ENCODE measurements at regions not wholly inside any gene's neighbourhood (a gene's known extent, or its start where the extent isn't known, plus 50 kb on each side); places are given as distances from the start of the nearest gene placed in this dataset.

DNA sequence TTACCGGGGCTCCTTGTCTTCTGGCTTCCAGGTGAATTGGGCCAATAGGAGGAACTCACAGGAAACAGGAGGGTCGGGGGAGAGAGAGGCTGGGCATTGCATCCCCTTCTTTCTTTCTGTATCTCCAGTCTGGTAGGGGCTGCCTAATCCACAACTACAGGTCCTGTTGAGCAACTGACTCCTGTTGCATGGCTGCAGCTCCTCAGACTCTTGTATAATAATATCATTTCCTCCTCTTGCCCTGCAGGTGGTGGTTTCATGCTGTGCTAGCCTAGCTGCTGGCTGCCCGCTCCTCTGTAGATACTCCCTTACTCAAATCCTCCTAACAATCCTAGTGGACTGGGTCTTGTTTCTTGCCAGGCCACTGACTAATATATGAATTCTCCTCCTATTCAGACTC, 276.5 kb upstream of the SMIM30 start:
- Histone ChIP-seq H3K4me3 (no peak overlapping the region), H3K27ac (no peak overlapping the region), H3K9me3 (no peaks in the 10 kb centered on the region), H3K36me3 (no peaks in the 10 kb centered on the region), H3K27me3 (no peaks in the 10 kb centered on the region), H3K4me1 (no peaks in the 10 kb centered on the region)
- TF ChIP-seq, protein P1, sequence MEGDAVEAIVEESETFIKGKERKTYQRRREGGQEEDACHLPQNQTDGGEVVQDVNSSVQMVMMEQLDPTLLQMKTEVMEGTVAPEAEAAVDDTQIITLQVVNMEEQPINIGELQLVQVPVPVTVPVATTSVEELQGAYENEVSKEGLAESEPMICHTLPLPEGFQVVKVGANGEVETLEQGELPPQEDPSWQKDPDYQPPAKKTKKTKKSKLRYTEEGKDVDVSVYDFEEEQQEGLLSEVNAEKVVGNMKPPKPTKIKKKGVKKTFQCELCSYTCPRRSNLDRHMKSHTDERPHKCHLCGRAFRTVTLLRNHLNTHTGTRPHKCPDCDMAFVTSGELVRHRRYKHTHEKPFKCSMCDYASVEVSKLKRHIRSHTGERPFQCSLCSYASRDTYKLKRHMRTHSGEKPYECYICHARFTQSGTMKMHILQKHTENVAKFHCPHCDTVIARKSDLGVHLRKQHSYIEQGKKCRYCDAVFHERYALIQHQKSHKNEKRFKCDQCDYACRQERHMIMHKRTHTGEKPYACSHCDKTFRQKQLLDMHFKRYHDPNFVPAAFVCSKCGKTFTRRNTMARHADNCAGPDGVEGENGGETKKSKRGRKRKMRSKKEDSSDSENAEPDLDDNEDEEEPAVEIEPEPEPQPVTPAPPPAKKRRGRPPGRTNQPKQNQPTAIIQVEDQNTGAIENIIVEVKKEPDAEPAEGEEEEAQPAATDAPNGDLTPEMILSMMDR (IDR thresholded peaks at IDR 0.05), result no peak
- intact Hi-C loops (cut with DNase I), result no loop called here
- DNase-seq, result no peak
- no peak for ATAC-seq

DNA sequence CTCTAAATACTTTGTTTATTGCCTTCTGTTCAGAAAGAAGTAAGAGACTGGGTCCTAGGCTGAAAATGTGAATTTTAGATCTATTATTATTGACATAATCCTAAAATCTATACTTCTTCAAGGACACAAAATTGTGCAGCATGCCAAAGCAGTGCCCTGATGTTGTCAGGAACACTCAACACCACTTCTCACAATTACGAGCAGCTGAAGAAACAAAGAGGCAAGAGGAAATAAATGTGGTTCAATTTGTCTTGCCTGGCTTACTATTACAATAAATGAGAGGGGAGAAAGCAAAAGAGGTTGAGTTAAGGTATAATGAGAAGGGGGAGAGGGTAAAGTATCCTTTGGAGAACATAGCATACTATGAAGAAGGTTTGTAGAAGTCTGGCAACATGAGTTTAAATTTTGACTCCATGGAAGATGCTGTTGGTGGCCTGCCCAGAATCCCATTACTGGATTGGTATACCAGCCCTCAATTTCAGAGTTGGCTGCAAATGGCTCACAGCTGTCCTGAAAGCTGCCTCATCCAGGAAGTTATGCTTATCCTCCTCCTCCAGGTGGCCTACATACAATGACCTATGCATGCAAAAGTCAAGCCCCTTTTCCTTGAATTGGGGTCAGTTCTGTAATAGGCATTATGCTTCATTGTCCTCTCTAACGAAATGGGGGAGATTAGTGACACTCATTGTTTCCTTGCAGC, 274.6 kb upstream of the SMIM30 start:
- Histone ChIP-seq H3K4me1 (no peaks in the 10 kb centered on the region), H3K36me3 (no peaks in the 10 kb centered on the region), H3K27me3 (no peaks in the 10 kb centered on the region), H3K9me3 (no peaks in the 10 kb centered on the region), H3K27ac (no peak overlapping the region), H3K4me3 (no peak overlapping the region)
- DNase-seq (no peak), ATAC-seq (no peak)
- TF ChIP-seq, protein P1 (IDR thresholded peaks at IDR 0.05), result no peak
- intact Hi-C loops (cut with DNase I), result no loop called here

DNA sequence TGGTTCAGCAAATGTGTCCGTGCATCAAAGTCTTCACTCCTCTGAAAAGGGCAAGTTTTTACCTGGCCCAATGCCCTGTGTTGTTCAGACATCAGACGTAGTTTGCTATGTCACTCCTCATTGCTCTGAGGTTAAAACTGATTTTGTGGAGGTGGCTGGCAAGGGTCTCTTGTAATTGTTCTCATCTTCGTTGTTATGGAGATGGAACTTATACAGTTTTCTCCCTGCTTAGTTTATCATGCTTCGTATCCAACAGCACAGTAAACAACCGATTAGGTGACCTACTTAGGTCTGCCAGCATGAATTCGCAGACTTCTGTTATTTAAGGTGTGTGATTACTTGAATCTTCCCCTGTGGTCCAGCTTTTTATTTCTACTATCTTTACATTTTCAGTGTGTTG, 274.1 kb upstream of the SMIM30 start:
- intact Hi-C loops (cut with DNase I), result no loop called here
- ATAC-seq, result no peak
- no peaks in the 10 kb centered on the region for H3K27me3 ChIP-seq

DNA sequence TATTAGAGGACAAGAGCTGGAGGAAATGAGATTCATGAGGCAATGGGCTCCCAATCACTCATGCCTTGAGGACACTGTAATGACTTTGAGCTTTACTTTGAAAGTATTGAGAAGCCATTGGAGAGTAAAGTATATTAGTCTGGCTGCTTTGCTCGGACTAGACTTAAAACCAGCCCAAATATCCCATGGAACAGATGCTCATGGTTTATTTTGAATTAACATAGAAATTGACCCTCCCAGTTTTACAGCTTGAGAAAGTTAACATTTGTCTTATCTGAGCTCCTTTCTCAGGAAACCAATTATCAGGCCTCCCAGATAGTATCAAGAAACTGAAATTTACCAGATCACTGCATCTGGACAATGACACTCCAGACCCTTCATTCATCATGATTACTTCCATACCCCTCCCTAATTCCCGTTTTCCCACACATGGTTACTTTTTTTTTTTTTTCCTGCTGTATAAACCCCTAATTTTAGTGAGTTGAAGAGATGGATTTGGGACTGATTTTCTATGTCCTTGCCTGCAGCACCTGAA, 270.8 kb upstream of the SMIM30 start:
- TF ChIP-seq, protein P1 (IDR thresholded peaks at IDR 0.05), result no peak
- ATAC-seq (no peak), DNase-seq (no peak)
- Histone ChIP-seq H3K27ac (no peak overlapping the region), H3K9me3 (no peaks in the 10 kb centered on the region), H3K4me1 (no peaks in the 10 kb centered on the region), H3K36me3 (no peaks in the 10 kb centered on the region), H3K4me3 (no peak overlapping the region), H3K27me3 (no peaks in the 10 kb centered on the region)
- intact Hi-C loops (cut with DNase I), result no loop called here

More for the DNA sequence above, 274.1 kb upstream of the SMIM30 start:
- TF ChIP-seq, protein P1 (IDR thresholded peaks at IDR 0.05), result no peak
- no peak for DNase-seq
- no peak overlapping the region for H3K27ac ChIP-seq
- H3K4me1 ChIP-seq, result no peaks in the 10 kb centered on the region
- no peaks in the 10 kb centered on the region for H3K36me3 ChIP-seq
- H3K4me3 ChIP-seq, result no peak overlapping the region
- H3K9me3 ChIP-seq, result no peaks in the 10 kb centered on the region

DNA sequence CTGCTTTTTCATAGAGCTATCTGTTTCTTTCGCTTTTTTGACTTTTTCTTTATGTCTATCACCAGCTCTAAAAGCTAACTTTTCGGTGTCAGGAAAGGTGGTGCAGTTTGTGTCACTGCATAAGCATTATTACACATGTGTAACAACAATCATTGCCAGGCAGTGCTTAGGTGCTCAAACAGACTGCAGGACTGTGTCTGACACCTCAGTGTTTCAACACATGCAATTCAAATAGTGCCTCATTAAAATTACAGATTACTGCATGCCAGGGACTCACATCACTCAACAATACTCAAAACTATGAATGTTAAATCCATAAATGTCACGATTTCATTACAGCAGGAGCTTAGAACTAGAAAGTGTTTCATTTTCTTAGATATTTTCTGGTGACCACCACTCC, 265.3 kb upstream of the SMIM30 start:
- H3K4me1 ChIP-seq, result no peaks in the 10 kb centered on the region
- no peak overlapping the region for H3K4me3 ChIP-seq
- no peaks in the 10 kb centered on the region for H3K9me3 ChIP-seq
- no peaks in the 10 kb centered on the region for H3K27me3 ChIP-seq
- no peaks in the 10 kb centered on the region for H3K36me3 ChIP-seq
- DNase-seq, result no peak
- intact Hi-C loops (cut with DNase I), result no loop called here
- ATAC-seq, result no peak
- no peak overlapping the region for H3K27ac ChIP-seq
- TF ChIP-seq, protein P1 (IDR thresholded peaks at IDR 0.05), result no peak

Data from upper lobe of right lung (tissue), 1 donor.